Vagina (tissue), 2 donors: ENCODE measurements at regions not wholly inside any gene's neighbourhood (a gene's known extent, or its start where the extent isn't known, plus 50 kb on each side); places are given as distances from the start of the nearest gene placed in this dataset.

Source experiments
- CTCF ChIP-seq, 3 experiments: fragments of 450-650 bp in 2 of 3; fragments of 200-600 bp in 1 of 3; sonication (generic) in 1 of 3; IDR thresholded peaks; one replicate each; pipeline ENCODE4 v1.5.1; 2017 to 2019; ENCODE audit warnings: antibody characterized with exemption in 3 of 3, mild to moderate bottlenecking in 2 of 3, moderate library complexity in 2 of 3
- POLR2A ChIP-seq, 2 donors: fragments of 450-650 bp; IDR thresholded peaks; one replicate each; pipeline ENCODE4 v1.6.1; 2017; ENCODE audit warnings: antibody characterized with exemption in 2 of 2, mild to moderate bottlenecking in 2 of 2, moderate library complexity in 2 of 2
- POLR2AphosphoS5 ChIP-seq, 2 donors: sonication (generic); formaldehyde crosslinking; IDR thresholded peaks; one replicate each; pipeline ENCODE4 v1.9.0; 2017; ENCODE audit warnings: antibody characterized with exemption in 2 of 2, mild to moderate bottlenecking in 2 of 2, low read depth in 1 of 2; ENCODE audit not compliant: insufficient read depth in 1 of 2

GRCh38 chr12:88784166-88784565 is 203.9 kb upstream of the KITLG start:
- TF ChIP-seq CTCF (IDR thresholded peaks at IDR 0.05) (no peak), POLR2A (IDR thresholded peaks at IDR 0.05) (no peak), POLR2AphosphoS5 (IDR thresholded peaks at IDR 0.05; ENCODE audit: insufficient read depth in 1 of 2, low read depth in 1 of 2) (no peak)
